ENCODE measurements at regions not wholly inside any gene's neighbourhood (a gene's known extent, or its start where the extent isn't known, plus 50 kb on each side); places are given as distances from the start of the nearest gene placed in this dataset.

GRCh38 chr2:167833294-167833693, 414.1 kb downstream of the STK39 start:
- no peak for TF ChIP-seq CTCF (IDR thresholded peaks at IDR 0.05; ENCODE audit: control insufficient read depth, extremely low read depth, insufficient read depth)
- DNase-seq (ENCODE audit: low read depth) = no peak
- no peak overlapping the region for H3K4me3 ChIP-seq (ENCODE audit: low read depth, low read length)

GRCh38 chr2:167832868-167833287, 414.5 kb downstream of the STK39 start:
- no peak for DNase-seq (ENCODE audit: low read depth)
- no peak for TF ChIP-seq CTCF (IDR thresholded peaks at IDR 0.05; ENCODE audit: control insufficient read depth, extremely low read depth, insufficient read depth)
- H3K4me3 ChIP-seq (ENCODE audit: low read depth, low read length) = no peak overlapping the region

- no peak for DNase-seq (ENCODE audit: low read depth)
- no peak overlapping the region for H3K4me3 ChIP-seq (ENCODE audit: low read depth, low read length)
- TF ChIP-seq CTCF (IDR thresholded peaks at IDR 0.05; ENCODE audit: control insufficient read depth, extremely low read depth, insufficient read depth) = no peak
Observed at GRCh38 chr2:167827352-167828097, 419.9 kb downstream of the STK39 start.

GRCh38 chr2:167826906-167827305, 420.5 kb downstream of the STK39 start:
- TF ChIP-seq CTCF (IDR thresholded peaks at IDR 0.05; ENCODE audit: control insufficient read depth, extremely low read depth, insufficient read depth) = no peak
- no peak overlapping the region for H3K4me3 ChIP-seq (ENCODE audit: low read depth, low read length)
- DNase-seq (ENCODE audit: low read depth) = no peak

GRCh38 chr2:167825664-167826063, 421.7 kb downstream of the STK39 start:
- no peak for DNase-seq (ENCODE audit: low read depth)
- no peak for TF ChIP-seq CTCF (IDR thresholded peaks at IDR 0.05; ENCODE audit: control insufficient read depth, extremely low read depth, insufficient read depth)
- no peak overlapping the region for H3K4me3 ChIP-seq (ENCODE audit: low read depth, low read length)

GRCh38 chr2:167822690-167823465, 424.5 kb downstream of the STK39 start:
- no peak overlapping the region for H3K4me3 ChIP-seq (ENCODE audit: low read depth, low read length)

More at GRCh38 chr2:167822690-167823465, 424.5 kb downstream of the STK39 start:
- no peak for DNase-seq (ENCODE audit: low read depth)
- no peak for TF ChIP-seq CTCF (IDR thresholded peaks at IDR 0.05; ENCODE audit: control insufficient read depth, extremely low read depth, insufficient read depth)

Data from LNCaP clone FGC (cell line).